SK-N-SH treated with all-trans-retinoic acid at 6 μM for 48 hours (cell line): ENCODE measurements at regions not wholly inside any gene's neighbourhood (a gene's known extent, or its start where the extent isn't known, plus 50 kb on each side); places are given as distances from the start of the nearest gene placed in this dataset.

ENCODE experiments used
- ATAC-seq: fragments of 200-7000 bp; cut with Tn5 transposase; 3 replicates; pipeline ENCODE4 v1.9.1; 2020; ENCODE audit warnings: mild to moderate bottlenecking, moderate library complexity
- ARNTL ChIP-seq: fragments of 450-650 bp; formaldehyde crosslinking; IDR thresholded peaks from 2 replicates; pipeline ENCODE4 v1.5.0; 2020; ENCODE audit warnings: low read depth, mild to moderate bottlenecking, moderate library complexity, borderline replicate concordance
- BACH2 ChIP-seq: fragments of 250-450 bp; sonication (Bioruptor Pico); IDR thresholded peaks from 2 replicates; pipeline ENCODE4 v1.9.0; 2021; ENCODE audit warnings: mild to moderate bottlenecking, borderline replicate concordance
- CSDC2 ChIP-seq: fragments of 250-450 bp; sonication (Bioruptor Pico); IDR thresholded peaks from 2 replicates; pipeline ENCODE4 v1.5.0; 2020; ENCODE audit warnings: mild to moderate bottlenecking, moderate library complexity
- ESRRG ChIP-seq: fragments of 250-450 bp; sonication (Bioruptor Pico); IDR thresholded peaks from 2 replicates; pipeline ENCODE4 v1.6.1; 2021; ENCODE audit warnings: mild to moderate bottlenecking
- GLIS3 ChIP-seq: fragments of 250-450 bp; sonication (Bioruptor Pico); IDR thresholded peaks from 2 replicates; pipeline ENCODE4 v1.5.0; 2020; ENCODE audit warnings: mild to moderate bottlenecking, moderate library complexity
- ISL1 ChIP-seq: fragments of 250-450 bp; sonication (Bioruptor Pico); IDR thresholded peaks from 2 replicates; pipeline ENCODE4 v2.1.2; 2022; ENCODE audit warnings: mild to moderate bottlenecking, moderate library complexity
- OSR1 ChIP-seq: fragments of 250-450 bp; sonication (Bioruptor Pico); IDR thresholded peaks from 2 replicates; pipeline ENCODE4 v1.8.0; 2022; ENCODE audit warnings: moderate library complexity, mild to moderate bottlenecking, inconsistent platforms
- PATZ1 ChIP-seq: fragments of 250-450 bp; sonication (Bioruptor Pico); IDR thresholded peaks from 2 replicates; pipeline ENCODE4 v1.8.0; 2020; ENCODE audit warnings: mild to moderate bottlenecking, moderate library complexity, borderline replicate concordance
- POU6F1 ChIP-seq: fragments of 250-450 bp; sonication (Bioruptor Pico); IDR thresholded peaks from 2 replicates; pipeline ENCODE4 v1.8.0; 2021; ENCODE audit warnings: low read depth, mild to moderate bottlenecking, moderate library complexity, borderline replicate concordance
- PPARA ChIP-seq: fragments of 250-450 bp; sonication (Bioruptor Pico); IDR thresholded peaks from 2 replicates; pipeline ENCODE4 v1.5.0; 2020; ENCODE audit warnings: mild to moderate bottlenecking, borderline replicate concordance
- RARB ChIP-seq: fragments of 250-450 bp; sonication (Bioruptor Pico); IDR thresholded peaks from 2 replicates; pipeline ENCODE4 v1.8.0; 2021; ENCODE audit warnings: mild to moderate bottlenecking, moderate library complexity
- SNAI2 ChIP-seq: fragments of 250-450 bp; sonication (Bioruptor Pico); IDR thresholded peaks from 2 replicates; pipeline ENCODE4 v1.5.0; 2020; ENCODE audit warnings: mild to moderate bottlenecking, moderate library complexity
- TCF4 ChIP-seq: fragments of 250-450 bp; sonication (Bioruptor Pico); IDR thresholded peaks from 2 replicates; pipeline ENCODE4 v1.8.0; 2021; ENCODE audit warnings: mild to moderate bottlenecking, moderate library complexity, borderline replicate concordance
- TOX ChIP-seq: fragments of 250-450 bp; sonication (Bioruptor Pico); IDR thresholded peaks from 2 replicates; pipeline ENCODE4 v1.8.0; 2021; ENCODE audit warnings: mild to moderate bottlenecking, moderate library complexity, borderline replicate concordance
- ZC3H10 ChIP-seq: fragments of 250-450 bp; sonication (Bioruptor Pico); IDR thresholded peaks from 2 replicates; pipeline ENCODE4 v1.5.1; 2021; ENCODE audit warnings: mild to moderate bottlenecking, moderate library complexity
- ZFP3 ChIP-seq: fragments of 250-450 bp; sonication (Bioruptor Pico); IDR thresholded peaks from 2 replicates; pipeline ENCODE4 v1.5.0; 2020; ENCODE audit warnings: mild to moderate bottlenecking, moderate library complexity
- ZFP30 ChIP-seq: fragments of 450-650 bp; formaldehyde crosslinking; IDR thresholded peaks from 2 replicates; pipeline ENCODE4 v1.5.0; 2022; ENCODE audit warnings: mild to moderate bottlenecking, moderate library complexity
- ZNF565 ChIP-seq: fragments of 450-650 bp; formaldehyde crosslinking; conservative IDR thresholded peaks from 2 replicates; pipeline ENCODE4 v1.5.0; 2020; ENCODE audit warnings: low read depth, mild to moderate bottlenecking, moderate library complexity
- ZNF70 ChIP-seq: fragments of 450-650 bp; formaldehyde crosslinking; IDR thresholded peaks from 2 replicates; pipeline ENCODE4 v1.5.0; 2020; ENCODE audit warnings: mild to moderate bottlenecking, moderate library complexity
- ZNF8 ChIP-seq: fragments of 450-650 bp; formaldehyde crosslinking; IDR thresholded peaks from 2 replicates; pipeline ENCODE4 v1.5.0; 2020; ENCODE audit warnings: mild to moderate bottlenecking, moderate library complexity
- TF ChIP-seq, protein P1 (sequence below): fragments of 250-450 bp; sonication (Bioruptor Pico); IDR thresholded peaks from 2 replicates; pipeline ENCODE4 v1.5.0; 2020; ENCODE audit warnings: mild to moderate bottlenecking, moderate library complexity

GRCh38 chr9:21609506-21609905, 127.4 kb upstream of the IFNE start:
- ATAC-seq: no peak
- TF ChIP-seq ISL1 (CRISPR knock-in tag) (no peak), TCF4 (no peak), ZNF8 (no peak), CSDC2 (no peak), ZNF565 (CRISPR knock-in tag) (no peak), ESRRG (no peak), ZNF70 (CRISPR knock-in tag) (no peak), GLIS3 (CRISPR knock-in tag) (no peak), PATZ1 (CRISPR knock-in tag) (no peak), BACH2 (CRISPR knock-in tag) (no peak), POU6F1 (CRISPR knock-in tag) (no peak), ZC3H10 (CRISPR knock-in tag) (no peak), PPARA (CRISPR knock-in tag) (no peak), RARB (no peak), ARNTL (CRISPR knock-in tag) (no peak), ZFP30 (no peak), SNAI2 (no peak)

DNA sequence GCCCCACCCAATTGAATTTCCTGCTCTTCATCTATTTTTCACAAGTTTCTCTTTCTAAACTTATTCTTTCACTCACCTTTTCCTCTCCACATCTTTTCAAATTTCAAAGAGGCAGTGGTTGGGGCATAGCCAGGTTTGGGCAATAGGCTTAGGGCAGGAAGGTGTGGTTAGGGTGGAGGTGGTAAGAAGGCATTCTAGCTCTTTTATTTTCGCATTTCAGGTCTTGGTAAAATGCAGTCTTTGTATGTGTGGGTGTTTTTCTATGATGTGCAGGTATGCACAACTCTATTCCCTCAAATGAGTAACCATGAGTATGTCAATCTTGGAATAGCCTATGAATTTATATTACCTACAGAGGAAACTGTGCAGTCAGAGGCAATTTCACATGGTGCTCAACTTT, 129.8 kb upstream of the IFNE start:
- TF ChIP-seq ZNF70 (CRISPR knock-in tag) (no peak), ESRRG (no peak), ZFP3 (no peak), ARNTL (CRISPR knock-in tag) (no peak), OSR1 (CRISPR knock-in tag) (no peak), CSDC2 (no peak), ZNF8 (no peak), RARB (no peak), PPARA (CRISPR knock-in tag) (no peak), TOX (no peak), ZNF565 (CRISPR knock-in tag) (no peak), POU6F1 (CRISPR knock-in tag) (no peak)
- TF ChIP-seq, protein P1, sequence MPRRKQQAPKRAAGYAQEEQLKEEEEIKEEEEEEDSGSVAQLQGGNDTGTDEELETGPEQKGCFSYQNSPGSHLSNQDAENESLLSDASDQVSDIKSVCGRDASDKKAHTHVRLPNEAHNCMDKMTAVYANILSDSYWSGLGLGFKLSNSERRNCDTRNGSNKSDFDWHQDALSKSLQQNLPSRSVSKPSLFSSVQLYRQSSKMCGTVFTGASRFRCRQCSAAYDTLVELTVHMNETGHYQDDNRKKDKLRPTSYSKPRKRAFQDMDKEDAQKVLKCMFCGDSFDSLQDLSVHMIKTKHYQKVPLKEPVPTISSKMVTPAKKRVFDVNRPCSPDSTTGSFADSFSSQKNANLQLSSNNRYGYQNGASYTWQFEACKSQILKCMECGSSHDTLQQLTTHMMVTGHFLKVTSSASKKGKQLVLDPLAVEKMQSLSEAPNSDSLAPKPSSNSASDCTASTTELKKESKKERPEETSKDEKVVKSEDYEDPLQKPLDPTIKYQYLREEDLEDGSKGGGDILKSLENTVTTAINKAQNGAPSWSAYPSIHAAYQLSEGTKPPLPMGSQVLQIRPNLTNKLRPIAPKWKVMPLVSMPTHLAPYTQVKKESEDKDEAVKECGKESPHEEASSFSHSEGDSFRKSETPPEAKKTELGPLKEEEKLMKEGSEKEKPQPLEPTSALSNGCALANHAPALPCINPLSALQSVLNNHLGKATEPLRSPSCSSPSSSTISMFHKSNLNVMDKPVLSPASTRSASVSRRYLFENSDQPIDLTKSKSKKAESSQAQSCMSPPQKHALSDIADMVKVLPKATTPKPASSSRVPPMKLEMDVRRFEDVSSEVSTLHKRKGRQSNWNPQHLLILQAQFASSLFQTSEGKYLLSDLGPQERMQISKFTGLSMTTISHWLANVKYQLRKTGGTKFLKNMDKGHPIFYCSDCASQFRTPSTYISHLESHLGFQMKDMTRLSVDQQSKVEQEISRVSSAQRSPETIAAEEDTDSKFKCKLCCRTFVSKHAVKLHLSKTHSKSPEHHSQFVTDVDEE (CRISPR knock-in tag): no peak
- TF ChIP-seq, all 23 proteins: peak for 0

GRCh38 chr9:21615018-21615417, 132.9 kb upstream of the IFNE start:
- TF ChIP-seq POU6F1 (CRISPR knock-in tag): no peak
- TF ChIP-seq, protein P1 (CRISPR knock-in tag): no peak
- ATAC-seq: no peak

More for the DNA sequence above, 129.8 kb upstream of the IFNE start:
- ATAC-seq: no peak
